ENCODE measurements at regions not wholly inside any gene's neighbourhood (a gene's known extent, or its start where the extent isn't known, plus 50 kb on each side); places are given as distances from the start of the nearest gene placed in this dataset.

DNA sequence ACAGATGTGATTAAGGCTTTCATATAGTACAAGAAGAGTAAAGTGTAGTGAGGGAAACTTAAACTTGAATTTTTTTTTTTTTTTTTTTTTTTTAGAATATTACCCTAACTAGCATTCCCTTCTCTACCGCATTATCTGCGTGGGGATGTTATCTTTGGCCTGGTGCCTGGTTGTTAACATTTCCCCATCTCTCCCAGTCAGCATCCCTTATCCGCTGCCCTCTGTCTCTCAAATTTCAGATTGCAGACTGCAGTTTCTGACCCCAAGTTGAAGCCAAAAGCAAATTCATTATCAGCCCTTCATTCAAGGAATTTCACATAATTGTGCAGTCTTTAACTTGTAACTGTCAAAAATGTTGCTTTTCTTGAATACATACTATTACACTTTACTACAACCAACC, 353.0 kb downstream of the PLOD2 start:
- TF ChIP-seq, protein P1, sequence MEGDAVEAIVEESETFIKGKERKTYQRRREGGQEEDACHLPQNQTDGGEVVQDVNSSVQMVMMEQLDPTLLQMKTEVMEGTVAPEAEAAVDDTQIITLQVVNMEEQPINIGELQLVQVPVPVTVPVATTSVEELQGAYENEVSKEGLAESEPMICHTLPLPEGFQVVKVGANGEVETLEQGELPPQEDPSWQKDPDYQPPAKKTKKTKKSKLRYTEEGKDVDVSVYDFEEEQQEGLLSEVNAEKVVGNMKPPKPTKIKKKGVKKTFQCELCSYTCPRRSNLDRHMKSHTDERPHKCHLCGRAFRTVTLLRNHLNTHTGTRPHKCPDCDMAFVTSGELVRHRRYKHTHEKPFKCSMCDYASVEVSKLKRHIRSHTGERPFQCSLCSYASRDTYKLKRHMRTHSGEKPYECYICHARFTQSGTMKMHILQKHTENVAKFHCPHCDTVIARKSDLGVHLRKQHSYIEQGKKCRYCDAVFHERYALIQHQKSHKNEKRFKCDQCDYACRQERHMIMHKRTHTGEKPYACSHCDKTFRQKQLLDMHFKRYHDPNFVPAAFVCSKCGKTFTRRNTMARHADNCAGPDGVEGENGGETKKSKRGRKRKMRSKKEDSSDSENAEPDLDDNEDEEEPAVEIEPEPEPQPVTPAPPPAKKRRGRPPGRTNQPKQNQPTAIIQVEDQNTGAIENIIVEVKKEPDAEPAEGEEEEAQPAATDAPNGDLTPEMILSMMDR (IDR thresholded peaks at IDR 0.05) = no peak
- TF ChIP-seq POLR2A (IDR thresholded peaks at IDR 0.05) = no peak

All from lower leg skin (tissue), 3 donors.